Kidney glomerular epithelial cell (primary cell): ENCODE measurements at regions not wholly inside any gene's neighbourhood (a gene's known extent, or its start where the extent isn't known, plus 50 kb on each side); places are given as distances from the start of the nearest gene placed in this dataset.

Experiments
- DNase-seq: peaks from one replicate; lab custom pipeline; 2025; lab: John Stamatoyannopoulos, UW

GRCh38 chr10:64209561-64209960 lies 688.4 kb downstream of the REEP3 start:
- DNase-seq = no peak

- no peak for DNase-seq
Observed at GRCh38 chr10:64210211-64210610, 689.0 kb downstream of the REEP3 start.

- no peak for DNase-seq
Observed at GRCh38 chr10:64211466-64211865, 690.3 kb downstream of the REEP3 start.

- no peak for DNase-seq
Observed at GRCh38 chr10:64215088-64215487, 693.9 kb downstream of the REEP3 start.

DNA sequence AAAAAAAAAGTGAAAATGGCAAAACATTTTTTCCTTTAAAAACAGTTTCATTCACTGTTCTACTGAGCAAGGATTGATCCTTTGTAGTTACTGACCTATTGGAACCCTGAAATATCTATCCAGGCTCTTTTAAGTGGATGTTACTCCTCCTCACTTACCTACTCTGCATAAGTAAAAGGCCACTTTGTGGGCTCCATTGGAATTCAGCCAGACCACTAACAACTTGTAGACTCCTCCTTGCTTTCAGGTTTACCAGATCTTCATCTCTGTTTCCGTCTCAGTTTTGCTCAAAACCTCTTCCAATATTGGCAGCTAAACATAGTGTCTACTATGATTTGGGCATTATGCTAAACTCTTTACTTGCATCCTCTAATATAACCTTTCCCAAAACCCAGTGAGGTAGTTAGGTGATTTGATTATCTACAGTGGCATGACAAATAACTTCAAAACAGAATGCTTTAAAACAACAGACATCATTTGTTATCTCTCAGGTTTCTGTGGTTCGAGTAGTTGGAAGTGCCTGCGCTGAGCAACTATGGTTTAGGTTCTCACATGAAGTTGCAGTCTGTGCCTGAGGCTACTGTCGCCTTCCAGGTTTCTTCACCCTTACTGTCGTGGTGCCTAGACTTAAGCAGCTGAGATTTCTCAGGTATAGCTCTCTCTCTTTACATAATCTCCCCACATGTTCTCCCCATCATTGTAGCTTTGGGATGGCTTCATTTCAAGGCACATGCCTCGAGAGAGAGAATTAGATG lies 698.2 kb downstream of the REEP3 start:
- DNase-seq = no peak

- DNase-seq = no peak
Observed at GRCh38 chr10:64234489-64234888, 713.3 kb downstream of the REEP3 start.

DNA sequence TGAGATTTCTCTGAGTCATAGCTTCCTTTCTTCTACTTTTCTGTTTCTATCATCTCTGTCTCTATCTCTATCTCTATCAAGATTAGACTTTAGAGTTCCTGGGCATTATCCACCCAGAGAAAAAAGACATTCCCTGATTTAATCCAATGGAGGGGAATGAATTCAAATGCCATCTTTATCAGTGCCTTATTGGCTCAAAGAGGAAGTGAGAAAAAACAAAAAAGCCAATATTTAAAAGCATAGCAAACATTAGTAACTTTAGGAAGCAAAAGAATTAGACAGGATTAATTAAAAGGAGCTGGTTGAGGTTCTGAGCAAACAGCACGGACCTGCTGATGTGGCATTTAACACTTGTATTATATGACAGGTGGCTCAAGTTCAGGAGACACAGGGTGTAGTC lies 736.5 kb downstream of the REEP3 start:
- no peak for DNase-seq

DNA sequence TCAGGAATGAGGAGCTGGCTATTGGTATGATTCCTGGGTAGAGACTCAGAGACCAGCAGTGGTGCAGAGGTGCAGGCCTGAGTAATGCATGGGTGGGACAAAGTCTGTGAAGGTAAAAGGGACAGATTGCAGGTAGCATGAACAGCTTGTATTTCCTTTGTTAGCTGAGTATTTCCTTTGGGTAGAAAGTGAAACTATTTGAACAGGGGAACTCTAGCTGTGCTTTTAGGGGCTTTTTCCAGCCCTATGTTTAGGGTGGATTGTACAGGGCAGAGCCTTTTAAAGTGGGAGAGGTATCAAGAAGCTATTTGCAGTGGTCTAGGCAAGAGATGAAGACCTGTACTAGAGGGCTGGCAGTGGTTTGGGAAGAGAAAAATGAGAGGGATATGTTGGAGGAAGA lies 739.9 kb downstream of the REEP3 start:
- DNase-seq = no peak

DNA sequence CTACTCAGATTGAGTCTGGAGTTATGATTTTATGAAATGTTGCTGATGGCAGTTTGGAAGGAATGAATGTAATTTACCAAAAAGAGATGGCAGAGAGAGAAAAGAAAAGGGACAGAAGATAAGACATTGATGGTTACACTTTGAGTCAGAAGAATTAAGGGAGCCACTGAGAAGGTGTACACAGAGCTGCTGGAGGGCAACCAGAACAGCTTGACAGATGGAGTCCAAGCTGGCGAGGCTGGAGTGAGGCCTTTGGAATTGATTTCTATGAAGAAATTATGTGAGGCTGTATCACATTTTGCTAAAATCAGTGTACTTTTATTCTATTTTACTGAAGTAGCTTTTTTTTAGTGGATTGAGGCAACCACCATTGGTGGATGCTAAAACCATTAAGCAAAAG lies 740.5 kb downstream of the REEP3 start:
- DNase-seq = no peak

DNA sequence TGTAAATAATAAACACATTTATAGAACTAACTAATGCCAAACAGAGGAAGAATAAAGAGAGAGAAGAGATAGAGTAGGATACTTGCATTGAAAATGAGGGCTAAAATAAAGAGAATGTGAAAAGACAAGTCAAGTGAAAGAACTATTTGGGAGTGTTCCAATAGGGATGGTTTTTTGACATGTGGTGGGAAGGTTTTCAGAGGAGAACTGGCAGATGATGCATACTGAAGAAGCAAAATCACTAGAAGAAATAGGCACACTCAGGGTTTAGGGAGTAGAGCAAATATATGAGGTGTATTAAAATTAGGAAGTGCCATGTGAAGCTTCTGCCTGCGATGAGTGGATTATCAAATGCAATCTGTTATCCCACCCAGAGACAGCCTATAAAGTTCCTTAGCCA lies 744.8 kb downstream of the REEP3 start:
- DNase-seq = no peak

DNA sequence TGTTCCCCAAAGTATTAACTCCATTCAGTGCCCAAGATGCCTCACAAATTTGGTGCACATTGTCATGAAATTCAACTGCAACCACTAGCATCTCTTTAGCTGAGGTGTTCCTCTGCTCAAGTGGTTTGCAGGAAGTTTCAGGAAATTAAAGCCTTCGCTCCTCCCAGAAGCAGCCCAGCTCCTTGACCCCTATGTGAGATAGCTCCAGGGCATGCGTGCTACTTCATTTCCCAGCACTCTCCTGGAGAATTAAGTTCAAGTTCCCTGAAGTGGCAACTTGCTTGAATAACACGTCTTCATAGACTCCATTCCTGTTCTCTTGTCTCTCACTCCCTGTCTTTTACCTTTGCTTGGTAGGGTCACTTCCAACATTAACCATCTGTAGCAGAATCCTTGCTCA lies 750.3 kb downstream of the REEP3 start:
- DNase-seq = no peak

- no peak for DNase-seq
Observed at GRCh38 chr10:64271983-64272382, 750.8 kb downstream of the REEP3 start.

DNA sequence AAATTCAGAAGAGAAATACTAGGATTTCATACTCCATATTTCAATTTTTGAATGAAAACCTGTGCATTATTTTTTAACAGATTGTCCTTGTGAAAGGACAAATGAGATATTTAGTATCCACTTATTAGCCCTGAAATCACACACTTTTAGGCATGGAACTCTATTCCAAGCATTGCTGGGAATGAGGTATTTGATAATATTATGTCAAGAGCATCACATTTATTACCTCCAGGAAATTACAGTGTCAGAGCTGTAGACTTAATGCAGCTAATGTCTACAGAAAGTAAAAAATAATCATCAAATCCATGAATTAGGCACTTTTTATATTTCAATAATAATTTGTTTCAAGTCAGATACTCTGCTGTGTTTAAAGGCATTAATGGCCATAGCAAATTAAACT lies 753.8 kb downstream of the REEP3 start:
- no peak for DNase-seq

DNA sequence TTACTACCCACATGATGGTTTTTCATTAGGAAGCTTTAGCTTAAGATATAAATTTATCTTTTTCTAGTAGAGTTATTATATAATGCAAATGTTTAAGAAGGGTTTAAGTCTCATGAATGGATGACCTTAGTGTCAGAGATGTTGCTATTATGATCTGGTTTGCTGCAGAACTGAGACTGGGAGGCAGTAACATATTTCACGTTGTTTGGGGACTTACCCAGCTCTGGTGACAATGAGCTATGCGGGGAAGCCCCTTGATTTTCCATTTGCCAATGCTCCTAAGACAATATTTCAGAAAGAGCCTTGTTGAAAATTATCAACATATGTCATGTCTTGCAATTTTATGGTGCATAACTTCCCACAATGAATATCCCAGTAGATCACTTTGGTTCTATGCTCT lies 754.6 kb downstream of the REEP3 start:
- no peak for DNase-seq

DNA sequence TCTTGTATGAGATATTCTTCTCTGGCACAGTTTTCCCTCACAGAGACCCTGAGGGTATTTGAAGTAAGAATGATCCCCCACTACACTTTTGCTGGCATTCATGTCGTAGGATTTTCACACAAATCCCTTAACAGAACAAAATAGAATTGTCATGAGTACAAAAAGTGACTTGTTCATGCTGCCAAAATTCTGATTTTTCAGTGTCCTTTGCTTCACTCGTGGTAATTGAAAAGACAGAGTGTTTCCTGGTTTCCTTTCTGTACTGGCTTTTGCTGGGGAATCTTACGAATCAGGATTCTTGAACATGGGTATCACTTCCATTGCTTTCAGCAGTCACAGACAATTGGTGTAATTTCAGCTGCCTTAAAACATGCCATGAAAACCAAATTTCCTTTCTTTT lies 756.3 kb downstream of the REEP3 start:
- no peak for DNase-seq

GRCh38 chr10:64283621-64284020 lies 762.4 kb downstream of the REEP3 start:
- no peak for DNase-seq

- no peak for DNase-seq
Observed at GRCh38 chr10:64286533-64286932, 765.3 kb downstream of the REEP3 start.

DNA sequence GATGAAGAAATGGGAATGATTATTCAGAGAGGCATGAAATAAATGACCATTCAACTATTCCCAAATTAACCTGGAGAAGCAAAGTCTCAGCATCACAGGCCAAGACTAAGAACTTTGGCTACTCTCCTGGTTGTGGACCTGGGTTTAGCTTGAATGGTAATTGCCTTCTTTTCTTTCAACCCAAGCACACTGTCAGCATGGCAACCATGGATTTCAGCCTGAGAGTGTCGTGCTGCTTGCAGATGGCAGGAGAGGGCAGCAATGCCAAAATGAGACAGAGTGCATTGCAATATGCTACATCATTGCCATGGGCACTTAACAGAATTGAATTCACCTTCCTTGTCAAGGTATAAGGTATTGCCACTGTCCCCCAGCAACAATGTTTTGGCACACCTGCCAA lies 767.2 kb downstream of the REEP3 start:
- DNase-seq = no peak

DNA sequence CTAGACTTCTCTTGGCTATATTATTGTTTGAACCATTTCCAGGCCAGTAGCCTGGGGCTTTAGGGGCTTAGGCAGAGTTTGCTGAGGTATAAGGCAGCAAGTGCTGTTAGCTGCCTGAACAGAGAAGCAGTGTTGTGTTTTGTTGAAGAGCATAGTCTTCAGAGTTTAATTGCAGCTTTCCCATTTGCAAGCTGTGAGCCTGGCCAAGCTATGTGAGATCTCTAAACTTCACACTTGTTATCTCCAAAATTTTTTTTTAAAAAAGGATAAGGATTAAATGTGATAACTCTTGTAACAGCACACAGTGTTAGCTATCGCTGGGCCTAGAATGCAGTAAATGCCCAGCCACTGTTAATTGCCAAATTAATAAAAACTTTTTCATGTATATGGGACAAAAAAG lies 782.4 kb downstream of the REEP3 start:
- DNase-seq = no peak

DNA sequence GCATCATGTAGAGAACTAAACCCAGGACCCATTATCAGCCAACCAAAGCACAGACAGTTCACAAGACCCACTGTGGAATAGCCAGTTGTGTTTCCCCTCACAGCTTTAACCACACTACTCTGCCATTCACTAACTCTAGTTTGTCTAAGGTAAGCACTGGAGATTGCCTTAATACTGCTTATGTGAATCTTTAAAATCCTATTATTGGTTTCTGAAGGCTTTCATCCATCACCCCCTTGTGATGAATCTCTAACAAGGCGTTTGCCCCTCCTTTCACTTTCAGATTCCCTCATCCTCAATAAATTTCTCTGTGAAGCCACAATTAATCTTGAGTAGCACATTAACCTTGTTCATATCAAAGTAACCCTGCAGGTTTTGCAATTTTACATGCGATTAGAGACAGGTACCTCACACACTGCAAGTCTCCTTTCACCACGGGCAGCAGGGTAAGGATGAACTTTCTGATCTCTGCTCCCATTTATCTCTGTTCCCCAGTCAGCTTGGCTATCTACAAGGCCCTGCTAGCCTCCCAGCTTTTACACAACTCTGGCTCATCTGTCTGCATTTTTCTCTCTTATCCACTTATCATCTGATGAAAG lies 785.6 kb downstream of the REEP3 start:
- no peak for DNase-seq

GRCh38 chr10:64312876-64313275 lies 791.7 kb downstream of the REEP3 start:
- DNase-seq = no peak

DNA sequence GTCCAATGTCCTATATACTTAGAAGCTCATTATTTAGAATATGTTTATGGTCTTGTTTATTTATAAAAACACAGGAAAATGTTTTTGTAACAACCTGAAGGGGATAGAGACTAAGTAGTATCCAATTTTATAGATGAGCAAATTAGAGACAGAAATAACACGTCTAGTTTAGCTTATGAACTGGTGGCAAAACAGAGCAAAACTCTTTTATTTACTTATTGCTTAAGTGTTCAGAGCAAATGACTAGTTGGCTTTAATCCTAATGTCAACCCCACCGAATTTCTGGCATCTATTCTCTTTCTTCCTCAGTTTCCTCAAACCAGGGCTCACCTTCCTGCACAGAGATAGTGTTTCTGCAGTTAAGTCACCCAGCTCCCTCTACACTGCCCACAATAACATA lies 792.8 kb downstream of the REEP3 start:
- DNase-seq = no peak

- DNase-seq = no peak
Observed at GRCh38 chr10:64316416-64316815, 795.2 kb downstream of the REEP3 start.

DNA sequence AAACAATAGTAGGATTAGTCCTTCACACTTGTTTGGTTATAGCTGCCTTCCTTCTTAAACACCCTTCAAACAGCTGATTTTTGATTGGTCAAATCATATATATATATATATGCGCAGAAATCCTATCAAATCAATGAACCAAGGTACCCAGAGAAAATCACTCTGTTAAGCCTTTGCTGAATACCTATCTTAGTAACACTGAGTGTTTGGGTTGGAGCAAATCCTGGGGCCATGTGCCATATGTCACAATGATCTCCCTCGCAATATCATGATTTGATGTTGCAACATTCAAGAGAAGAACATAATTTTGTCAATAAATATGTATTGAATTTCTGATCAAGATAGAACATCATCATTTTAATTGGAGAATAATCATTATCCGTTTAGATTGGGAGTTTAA lies 795.6 kb downstream of the REEP3 start:
- no peak for DNase-seq
